Astrocyte (in vitro differentiated cells and primary cell): ENCODE measurements at regions not wholly inside any gene's neighbourhood (a gene's known extent, or its start where the extent isn't known, plus 50 kb on each side); places are given as distances from the start of the nearest gene placed in this dataset.

ENCODE experiments used
- EZH2 ChIP-seq: IDR thresholded peaks from 2 replicates; pipeline ENCODE4 v1.6.1; 2012; ENCODE audit warnings: mild to moderate bottlenecking, low read length, inconsistent platforms; ENCODE audit not compliant: insufficient read depth
- TF ChIP-seq, protein P1 (sequence below): IDR thresholded peaks from 2 replicates; pipeline ENCODE4 v1.5.1; 2011; ENCODE audit warnings: low read depth, mild to moderate bottlenecking, inconsistent platforms, low read length, moderate library complexity; ENCODE audit not compliant: insufficient read depth

DNA sequence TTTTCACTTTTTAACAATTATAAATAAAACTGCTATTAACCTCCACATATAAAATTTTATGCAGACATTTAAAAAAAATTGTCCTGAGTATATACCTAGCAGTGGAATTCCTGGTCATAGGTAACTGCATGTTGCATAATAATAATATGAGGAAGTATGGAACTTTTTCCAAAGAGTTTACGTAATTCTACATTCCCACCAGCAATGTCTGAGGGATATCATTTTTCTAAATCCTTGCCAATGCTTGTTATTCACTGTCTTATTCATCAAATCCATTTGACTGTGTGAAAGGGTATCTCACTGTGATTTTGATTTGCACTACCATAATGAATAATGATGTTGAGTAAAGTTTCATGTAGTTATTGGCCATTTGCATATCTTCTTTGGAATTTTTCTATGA is 393.8 kb downstream of the LRFN5 start:
- TF ChIP-seq, protein P1, sequence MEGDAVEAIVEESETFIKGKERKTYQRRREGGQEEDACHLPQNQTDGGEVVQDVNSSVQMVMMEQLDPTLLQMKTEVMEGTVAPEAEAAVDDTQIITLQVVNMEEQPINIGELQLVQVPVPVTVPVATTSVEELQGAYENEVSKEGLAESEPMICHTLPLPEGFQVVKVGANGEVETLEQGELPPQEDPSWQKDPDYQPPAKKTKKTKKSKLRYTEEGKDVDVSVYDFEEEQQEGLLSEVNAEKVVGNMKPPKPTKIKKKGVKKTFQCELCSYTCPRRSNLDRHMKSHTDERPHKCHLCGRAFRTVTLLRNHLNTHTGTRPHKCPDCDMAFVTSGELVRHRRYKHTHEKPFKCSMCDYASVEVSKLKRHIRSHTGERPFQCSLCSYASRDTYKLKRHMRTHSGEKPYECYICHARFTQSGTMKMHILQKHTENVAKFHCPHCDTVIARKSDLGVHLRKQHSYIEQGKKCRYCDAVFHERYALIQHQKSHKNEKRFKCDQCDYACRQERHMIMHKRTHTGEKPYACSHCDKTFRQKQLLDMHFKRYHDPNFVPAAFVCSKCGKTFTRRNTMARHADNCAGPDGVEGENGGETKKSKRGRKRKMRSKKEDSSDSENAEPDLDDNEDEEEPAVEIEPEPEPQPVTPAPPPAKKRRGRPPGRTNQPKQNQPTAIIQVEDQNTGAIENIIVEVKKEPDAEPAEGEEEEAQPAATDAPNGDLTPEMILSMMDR: no peak
- TF ChIP-seq EZH2: no peak
